Lung (tissue), 11 donors: ENCODE measurements at regions not wholly inside any gene's neighbourhood (a gene's known extent, or its start where the extent isn't known, plus 50 kb on each side); places are given as distances from the start of the nearest gene placed in this dataset.

Source experiments
- ATAC-seq: fragments of 200-7000 bp; cut with Tn5 transposase; one replicate; pipeline ENCODE4 v1.9.1; 2020; ENCODE audit warnings: moderate number of reproducible peaks; ENCODE audit not compliant: insufficient read depth, low FRiP score
- DNase-seq, 3 donors: peaks; one replicate each; pipeline ENCODE4 v3.0.0-alpha.2; 2013 to 2017
- H3K27ac ChIP-seq, 2 donors: one replicate each; pipeline ENCODE4 v1.5.1; 2013; ENCODE audit warnings: mild to moderate bottlenecking in 2 of 2, moderate library complexity in 2 of 2, control low read depth in 1 of 2, inconsistent platforms in 1 of 2, low read depth in 1 of 2, low read length in 1 of 2
- H3K27me3 ChIP-seq, 3 donors: one replicate each; pipeline ENCODE4 v1.5.1; 2013; ENCODE audit warnings: low read length in 2 of 3; ENCODE audit not compliant: control insufficient read depth in 3 of 3, insufficient read depth in 3 of 3
- H3K36me3 ChIP-seq, 4 donors: one replicate each; pipeline ENCODE4 v1.5.1; 2013; ENCODE audit warnings: low read length in 4 of 4, mild to moderate bottlenecking in 1 of 4, moderate library complexity in 1 of 4; ENCODE audit not compliant: control insufficient read depth in 4 of 4, insufficient read depth in 4 of 4
- H3K4me1 ChIP-seq, 5 donors: one replicate each; pipeline ENCODE4 v1.5.1; 2013; ENCODE audit warnings: low read length in 5 of 5, mild to moderate bottlenecking in 2 of 5, moderate library complexity in 1 of 5; ENCODE audit not compliant: control insufficient read depth in 5 of 5, insufficient read depth in 5 of 5
- H3K4me3 ChIP-seq: one replicate; pipeline ENCODE4 v1.5.1; 2013; ENCODE audit warnings: mild to moderate bottlenecking, control low read depth, moderate library complexity
- H3K9ac ChIP-seq, 2 donors: one replicate each; pipeline ENCODE4 v1.5.1; 2013; ENCODE audit warnings: low read length in 2 of 2, control low read depth in 1 of 2; ENCODE audit not compliant: insufficient read depth in 1 of 2
- H3K9me3 ChIP-seq, 4 donors: one replicate each; pipeline ENCODE4 v1.5.1; 2013; ENCODE audit warnings: low read length in 3 of 4, mild to moderate bottlenecking in 1 of 4, moderate library complexity in 1 of 4; ENCODE audit not compliant: control insufficient read depth in 4 of 4, insufficient read depth in 3 of 4
- CTCF ChIP-seq: IDR thresholded peaks from 2 replicates; pipeline ENCODE4 v1.5.1; 2012; ENCODE audit warnings: mild to moderate bottlenecking; ENCODE audit errors: control extremely low read depth, extremely low read depth
- WGBS, 2 donors: extraction: QIAGEN DNeasy Blood & Tissue Kit; methylation state at CpG; one replicate each; pipeline ENCODE4 v1.1.7; 2013; 5-methylcytosine and 5-hydroxymethylcytosine counted together
- donor health status: control.
- donor health status: control.
- donor health status: Bipolar disorder and iron deficiency.
- donor health status: healthy.
- donor health status: DM: yes; HTN: yes; CAD: no.

GRCh38 chr9:105046907-105047741 lies 119.2 kb upstream of the ABCA1 start:
- Histone ChIP-seq H3K9ac (no peak overlapping the region), H3K36me3 (no peaks in the 10 kb centered on the region), H3K9me3 (no peaks in the 10 kb centered on the region), H3K27ac (no peak overlapping the region), H3K4me3 (no peak overlapping the region), H3K4me1 (peaks cover 0 to 10% (median 0%) of the 10 kb centered on the region in 5 donors), H3K27me3 (no peaks in the 10 kb centered on the region)
- no peak for TF ChIP-seq CTCF
- ATAC-seq (no peak), DNase-seq (peak in 1 of 3 donors; percentile 23)
- 90 to 94% methylated on average over 2 of the region's 2 CpGs for WGBS, 2 donors

GRCh38 chr9:105047742-105048041 lies 119.7 kb upstream of the ABCA1 start:
- WGBS, 2 donors, result 61 to 88% methylated on average over 2 of the region's 2 CpGs

GRCh38 chr9:105048331-105048730 lies 120.4 kb upstream of the ABCA1 start:
- Histone ChIP-seq H3K27me3 (no peaks in the 10 kb centered on the region), H3K36me3 (no peaks in the 10 kb centered on the region)

More at GRCh38 chr9:105047742-105048041, 119.7 kb upstream of the ABCA1 start:
- Histone ChIP-seq H3K9me3 (no peaks in the 10 kb centered on the region), H3K9ac (no peak overlapping the region), H3K27me3 (no peaks in the 10 kb centered on the region), H3K27ac (no peak overlapping the region), H3K4me1 (peaks cover 0 to 10% (median 0%) of the 10 kb centered on the region in 5 donors), H3K4me3 (no peak overlapping the region), H3K36me3 (no peaks in the 10 kb centered on the region)
- no peak for ATAC-seq
- TF ChIP-seq CTCF, result no peak
- no peak for DNase-seq

More at GRCh38 chr9:105048331-105048730, 120.4 kb upstream of the ABCA1 start:
- 42 to 44% methylated on average over 2 of the region's 2 CpGs for WGBS, 2 donors
- no peak overlapping the region for H3K27ac ChIP-seq
- H3K4me1 ChIP-seq, result peaks cover 0 to 10% (median 0%) of the 10 kb centered on the region in 5 donors
- no peaks in the 10 kb centered on the region for H3K9me3 ChIP-seq
- H3K4me3 ChIP-seq, result no peak overlapping the region
- TF ChIP-seq CTCF, result no peak
- no peak for ATAC-seq
- no peak overlapping the region for H3K9ac ChIP-seq
- DNase-seq, result no peak
